IgD-negative memory B cell (primary cell): ENCODE measurements at regions not wholly inside any gene's neighbourhood (a gene's known extent, or its start where the extent isn't known, plus 50 kb on each side); places are given as distances from the start of the nearest gene placed in this dataset.
"Not testable (repeated sequence)": the region's sequence is repeated elsewhere in the genome, so short reads cannot be mapped to it uniquely, and the experiment has no call there.

Experiments
- H3K27ac Mint-ChIP-seq, 3 donors: one replicate each; pipeline ENCODE4 v1.8.0; 2020 to 2022; ENCODE audit warnings: mild to moderate bottlenecking in 3 of 3, mixed read lengths in 3 of 3, moderate library complexity in 1 of 3
- H3K27me3 Mint-ChIP-seq: one replicate; pipeline ENCODE4 v1.8.0; 2021; ENCODE audit warnings: mixed read lengths
- H3K36me3 Mint-ChIP-seq: one replicate; pipeline ENCODE4 v1.8.0; 2020; ENCODE audit warnings: mild to moderate bottlenecking, mixed read lengths
- H3K4me1 Mint-ChIP-seq, 3 donors: one replicate each; pipeline ENCODE4 v1.8.0; 2020 to 2022; ENCODE audit warnings: mixed read lengths in 3 of 3, mild to moderate bottlenecking in 1 of 3
- H3K4me3 Mint-ChIP-seq, 4 donors: one replicate each; pipeline ENCODE4 v1.8.0; 2020 to 2022; ENCODE audit warnings: mild to moderate bottlenecking in 4 of 4, mixed read lengths in 4 of 4, moderate library complexity in 3 of 4
- H3K9me3 Mint-ChIP-seq, 3 donors: one replicate each; pipeline ENCODE4 v1.8.0; 2020 to 2021; ENCODE audit warnings: mixed read lengths in 3 of 3, mild to moderate bottlenecking in 1 of 3

DNA sequence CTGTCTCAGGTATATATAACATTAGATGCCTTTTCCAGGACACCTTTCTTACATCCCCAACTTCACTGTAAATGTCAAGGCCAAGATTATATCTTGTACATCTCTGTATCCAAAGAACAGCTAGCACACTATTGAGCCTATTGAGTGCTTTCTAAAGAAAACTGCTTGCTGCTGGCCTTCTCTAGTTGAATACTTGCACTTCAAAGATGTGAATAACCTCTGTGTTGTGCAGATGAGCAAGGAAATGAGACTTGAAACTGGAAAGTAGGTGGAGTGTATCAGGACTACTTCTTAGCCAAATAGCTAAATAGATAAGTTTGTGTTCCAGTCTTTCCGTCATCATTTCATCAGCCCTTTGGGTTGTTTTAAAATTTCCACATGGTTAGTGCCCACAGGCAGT, 704.4 kb upstream of the AMOT start:
- Mint-ChIP-seq H3K36me3 (peaks cover 2% of the 10 kb centered on the region), H3K27ac (no peak overlapping the region), H3K4me3 (no peak overlapping the region), H3K4me1 (no peaks in the 10 kb centered on the region), H3K9me3 (peaks cover 0 to 3% (median 2%) of the 10 kb centered on the region in 3 donors), H3K27me3 (no peaks in the 10 kb centered on the region)

DNA sequence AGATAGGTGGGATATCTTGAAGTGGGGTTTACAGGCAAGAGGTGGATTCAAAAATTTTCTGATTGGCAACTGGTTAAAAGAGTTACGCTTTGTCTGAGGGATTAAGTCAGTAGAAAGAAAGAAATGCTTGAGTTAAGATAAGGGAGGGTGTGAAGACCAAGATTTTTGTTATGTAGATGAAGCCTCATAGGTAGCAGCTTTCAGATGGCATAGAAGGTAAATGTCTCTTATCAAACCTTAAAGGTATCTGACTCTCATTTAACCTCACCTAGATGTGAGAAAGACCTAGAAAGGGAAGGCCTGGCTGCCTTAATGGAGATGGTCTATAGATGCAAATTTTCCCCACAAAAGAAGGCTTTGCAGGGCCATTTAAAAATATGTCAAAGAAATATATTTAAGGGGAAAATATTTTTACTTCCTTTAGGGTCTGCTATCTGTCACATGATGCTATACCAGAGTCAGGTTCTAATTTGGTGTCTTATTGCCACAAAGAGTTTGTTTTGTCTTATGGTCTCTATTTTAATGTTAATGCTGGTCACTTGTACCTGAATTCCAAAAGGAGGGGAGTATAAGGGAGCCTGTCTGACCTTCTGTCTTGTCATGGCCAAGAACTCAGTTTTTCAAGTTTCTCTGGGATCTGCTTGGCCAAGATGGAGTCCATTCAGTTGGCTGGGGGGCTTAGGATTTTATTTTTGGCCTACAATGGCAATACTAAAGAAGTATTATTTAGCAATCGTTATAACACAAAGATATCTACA, 699.1 kb upstream of the AMOT start:
- Mint-ChIP-seq H3K9me3 (no peaks in the 10 kb centered on the region), H3K27me3 (no peaks in the 10 kb centered on the region), H3K36me3 (peaks cover 2% of the 10 kb centered on the region), H3K4me3 (no peak overlapping the region), H3K27ac (peak overlapping the region in 1 of 3 donors; percentile 18), H3K4me1 (peaks cover 0 to 3% (median 0%) of the 10 kb centered on the region in 3 donors)

- H3K27ac Mint-ChIP-seq = peak overlapping the region in 1 of 3 donors; percentile 81
- H3K4me1 Mint-ChIP-seq = peaks cover 0 to 3% (median 0%) of the 10 kb centered on the region in 3 donors
- no peak overlapping the region for H3K4me3 Mint-ChIP-seq
Measured at GRCh38 chrX:113529426-113530013, 688.9 kb upstream of the AMOT start.

DNA sequence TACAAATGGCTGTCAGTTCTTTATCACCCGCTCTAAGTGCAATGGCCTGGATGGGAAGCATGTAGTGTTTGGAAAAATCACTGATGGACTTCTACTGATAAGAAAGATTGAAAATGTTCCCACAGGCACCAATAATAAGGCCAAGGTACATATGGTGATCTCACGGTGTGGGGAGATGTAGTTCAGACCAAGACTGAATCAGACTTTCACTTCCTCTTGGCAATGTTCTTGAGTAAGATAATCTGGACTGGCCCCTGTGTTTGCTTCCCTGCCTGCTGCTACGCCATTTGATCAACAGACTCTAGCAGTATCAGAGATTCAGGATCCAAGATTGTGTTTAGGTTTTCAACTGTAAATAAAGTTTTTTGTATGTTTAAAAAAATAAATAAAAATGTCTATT, 682.2 kb upstream of the AMOT start:
- Mint-ChIP-seq H3K36me3 (no peaks in the 10 kb centered on the region), H3K9me3 (no peaks in the 10 kb centered on the region), H3K4me1 (peaks cover 0 to 7% (median 4%) of the 10 kb centered on the region in 3 donors), H3K4me3 (no peak overlapping the region), H3K27me3 (no peaks in the 10 kb centered on the region), H3K27ac (no peak overlapping the region)

More at GRCh38 chrX:113529426-113530013, 688.9 kb upstream of the AMOT start:
- Mint-ChIP-seq H3K9me3 (no peaks in the 10 kb centered on the region), H3K27me3 (peaks cover 4% of the 10 kb centered on the region), H3K36me3 (peaks cover 1% of the 10 kb centered on the region)

DNA sequence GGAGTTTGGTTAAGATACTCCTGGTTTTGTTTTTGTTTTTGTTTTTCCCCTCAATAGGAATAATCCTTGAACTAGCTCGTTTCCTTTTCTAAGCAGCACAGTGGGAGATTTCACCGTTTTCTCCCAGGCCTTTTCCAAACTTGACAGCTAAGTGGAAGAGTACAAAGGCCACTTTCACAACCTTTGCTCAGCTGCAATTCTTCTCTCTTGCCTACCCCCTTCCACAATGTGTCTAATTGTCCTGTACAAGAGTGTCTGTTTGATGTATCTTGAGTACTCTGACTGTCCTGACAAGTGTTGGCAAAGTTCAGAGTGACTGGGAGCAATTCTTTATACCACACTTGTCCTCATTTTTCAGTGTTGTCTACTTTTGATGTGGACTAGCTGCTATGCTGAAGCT, 674.3 kb upstream of the AMOT start:
- Mint-ChIP-seq H3K4me1 (no peaks in the 10 kb centered on the region), H3K27ac (peak overlapping the region in 1 of 3 donors; percentile 58), H3K4me3 (no peak overlapping the region), H3K27me3 (peaks cover 1% of the 10 kb centered on the region), H3K36me3 (no peaks in the 10 kb centered on the region), H3K9me3 (peaks cover 0 to 2% (median 0%) of the 10 kb centered on the region in 3 donors)

- H3K27me3 Mint-ChIP-seq = peaks cover 1% of the 10 kb centered on the region
- H3K36me3 Mint-ChIP-seq = no peaks in the 10 kb centered on the region
- H3K9me3 Mint-ChIP-seq = peaks cover 0 to 2% (median 0%) of the 10 kb centered on the region in 3 donors
- no peak overlapping the region for H3K27ac Mint-ChIP-seq
- H3K4me3 Mint-ChIP-seq = no peak overlapping the region
- no peaks in the 10 kb centered on the region for H3K4me1 Mint-ChIP-seq
Measured at GRCh38 chrX:113512700-113513395, 672.2 kb upstream of the AMOT start.

GRCh38 chrX:113510586-113510985, 670.0 kb upstream of the AMOT start:
- Mint-ChIP-seq H3K27me3 (peaks cover 1% of the 10 kb centered on the region), H3K4me1 (no peaks in the 10 kb centered on the region), H3K4me3 (no peak overlapping the region), H3K36me3 (no peaks in the 10 kb centered on the region), H3K27ac (no peak overlapping the region), H3K9me3 (peaks cover 0 to 3% (median 2%) of the 10 kb centered on the region in 3 donors)

- Mint-ChIP-seq H3K36me3 (peaks cover 1% of the 10 kb centered on the region), H3K27me3 (no peaks in the 10 kb centered on the region), H3K4me3 (no peak overlapping the region), H3K4me1 (peaks cover 0 to 2% (median 0%) of the 10 kb centered on the region in 3 donors), H3K27ac (no peak overlapping the region), H3K9me3 (no peaks in the 10 kb centered on the region)
Measured at GRCh38 chrX:113492895-113493294, 652.3 kb upstream of the AMOT start.

DNA sequence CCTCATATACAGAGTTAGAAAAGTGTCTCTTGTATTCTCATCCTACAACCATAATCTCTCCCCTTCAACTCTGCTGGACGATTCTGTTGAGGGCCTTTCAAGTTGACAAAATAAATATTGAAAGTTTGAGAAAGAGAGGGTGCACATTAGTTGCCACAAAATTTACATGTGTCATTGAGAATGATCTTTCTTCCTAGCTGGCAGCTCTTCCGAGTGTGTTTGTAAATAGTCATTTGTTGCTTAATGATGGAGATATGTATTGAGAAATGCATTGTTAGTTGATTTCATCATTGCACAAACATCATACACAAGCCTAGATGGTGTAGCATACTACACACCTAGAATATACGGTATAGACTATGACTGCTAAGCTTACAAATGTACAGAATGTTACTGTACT, 632.8 kb upstream of the AMOT start:
- H3K27ac Mint-ChIP-seq = peak overlapping the region in 1 of 3 donors; percentile 60
- no peak overlapping the region for H3K4me3 Mint-ChIP-seq
- peaks cover 0 to 2% (median 2%) of the 10 kb centered on the region in 3 donors for H3K9me3 Mint-ChIP-seq
- peaks cover 2 to 9% (median 9%) of the 10 kb centered on the region in 3 donors for H3K4me1 Mint-ChIP-seq
- H3K27me3 Mint-ChIP-seq = no peaks in the 10 kb centered on the region
- H3K36me3 Mint-ChIP-seq = peaks cover 5% of the 10 kb centered on the region

DNA sequence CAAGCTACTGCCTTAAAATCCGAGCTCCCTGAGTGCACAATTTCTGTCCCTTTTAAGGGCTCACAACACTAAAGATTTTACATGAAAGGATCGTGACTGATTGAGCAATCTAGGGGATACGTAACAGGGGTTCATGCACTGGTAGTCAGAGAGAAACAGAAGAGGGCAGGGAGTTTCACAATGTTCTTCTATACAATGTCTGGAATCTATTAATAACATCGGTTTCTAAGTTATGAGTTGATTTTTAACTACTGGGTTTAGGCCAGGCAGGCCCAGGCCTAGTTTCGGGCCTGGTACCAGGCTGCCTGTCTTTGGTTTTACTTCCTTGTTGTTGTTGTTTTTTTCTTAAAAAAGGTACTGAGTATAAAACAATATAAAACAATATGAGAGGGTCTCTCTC, 632.4 kb upstream of the AMOT start:
- not testable (repeated sequence) for H3K36me3 Mint-ChIP-seq, H3K4me1 Mint-ChIP-seq, H3K4me3 Mint-ChIP-seq, H3K27me3 Mint-ChIP-seq, H3K9me3 Mint-ChIP-seq
- peak overlapping the region in 2 of 3 donors; percentile 5 to 60 for H3K27ac Mint-ChIP-seq

DNA sequence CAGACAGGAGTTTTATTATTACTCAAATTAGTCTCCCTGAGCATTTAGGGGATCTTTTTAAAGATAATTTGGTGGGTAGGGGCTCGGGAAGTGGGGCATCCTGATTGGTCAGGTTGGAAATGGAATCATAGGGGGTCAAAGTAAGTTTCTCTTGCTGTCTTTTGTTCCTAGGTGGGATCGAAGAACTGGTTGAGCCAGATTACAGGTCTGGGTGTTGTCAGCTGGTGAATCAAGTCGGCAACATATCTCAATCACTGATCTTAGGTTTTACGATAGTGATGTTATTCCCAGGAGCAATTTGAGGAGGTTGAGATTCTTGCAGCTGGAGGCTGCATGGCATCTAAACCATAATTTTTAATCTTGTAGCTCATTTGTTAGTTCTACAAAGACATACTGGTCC, 629.5 kb upstream of the AMOT start:
- Mint-ChIP-seq H3K27me3 (no peaks in the 10 kb centered on the region), H3K4me1 (peaks cover 2 to 14% (median 9%) of the 10 kb centered on the region in 3 donors), H3K27ac (no peak overlapping the region), H3K4me3 (no peak overlapping the region), H3K36me3 (peaks cover 5% of the 10 kb centered on the region), H3K9me3 (peaks cover 0 to 2% (median 2%) of the 10 kb centered on the region in 3 donors)

DNA sequence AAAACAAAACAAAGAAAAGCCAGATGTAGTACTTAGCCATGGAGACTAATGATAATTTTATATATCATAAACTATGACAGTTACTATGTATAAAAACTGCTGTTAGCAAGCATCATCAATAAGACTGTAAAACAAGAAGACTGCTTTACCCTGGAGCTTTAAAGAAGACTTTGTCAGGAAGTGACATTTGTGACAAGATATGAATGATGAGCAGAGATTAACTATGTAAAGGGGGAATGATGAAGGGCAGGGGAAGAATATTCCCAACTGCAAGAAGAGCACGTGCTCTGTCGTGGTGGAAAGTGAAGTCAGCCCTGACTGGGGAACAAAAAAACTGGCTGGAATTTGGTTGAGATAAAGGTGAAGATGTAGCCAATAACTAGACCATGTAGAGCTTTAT, 617.1 kb upstream of the AMOT start:
- no peak overlapping the region for H3K27ac Mint-ChIP-seq
- H3K9me3 Mint-ChIP-seq = peaks cover 0 to 3% (median 2%) of the 10 kb centered on the region in 3 donors
- H3K4me1 Mint-ChIP-seq = no peaks in the 10 kb centered on the region
- H3K4me3 Mint-ChIP-seq = no peak overlapping the region
- H3K27me3 Mint-ChIP-seq = no peaks in the 10 kb centered on the region
- H3K36me3 Mint-ChIP-seq = peaks cover 2% of the 10 kb centered on the region

DNA sequence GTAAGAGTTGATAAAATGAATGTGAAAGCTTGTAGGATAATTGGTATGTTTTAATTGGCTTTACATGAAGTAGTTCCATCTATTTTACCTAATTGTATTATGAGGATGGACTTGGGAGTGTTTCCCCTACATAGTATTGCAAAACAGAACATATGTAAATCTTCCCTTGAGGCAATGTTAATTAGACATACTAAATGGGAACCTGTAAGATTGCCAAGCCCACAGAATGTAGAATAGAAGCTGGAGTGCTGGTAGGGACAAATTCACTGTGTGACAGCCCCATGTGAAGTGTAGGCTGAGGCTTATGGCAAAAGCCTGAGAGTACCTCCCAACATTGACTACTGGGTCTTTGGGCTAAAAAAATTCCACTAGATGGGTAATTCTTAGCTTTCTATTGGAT, 615.0 kb upstream of the AMOT start:
- H3K36me3 Mint-ChIP-seq = peaks cover 2% of the 10 kb centered on the region
- H3K27ac Mint-ChIP-seq = no peak overlapping the region
- peaks cover 0 to 4% (median 3%) of the 10 kb centered on the region in 3 donors for H3K9me3 Mint-ChIP-seq
- no peak overlapping the region for H3K4me3 Mint-ChIP-seq
- H3K27me3 Mint-ChIP-seq = no peaks in the 10 kb centered on the region
- no peaks in the 10 kb centered on the region for H3K4me1 Mint-ChIP-seq

DNA sequence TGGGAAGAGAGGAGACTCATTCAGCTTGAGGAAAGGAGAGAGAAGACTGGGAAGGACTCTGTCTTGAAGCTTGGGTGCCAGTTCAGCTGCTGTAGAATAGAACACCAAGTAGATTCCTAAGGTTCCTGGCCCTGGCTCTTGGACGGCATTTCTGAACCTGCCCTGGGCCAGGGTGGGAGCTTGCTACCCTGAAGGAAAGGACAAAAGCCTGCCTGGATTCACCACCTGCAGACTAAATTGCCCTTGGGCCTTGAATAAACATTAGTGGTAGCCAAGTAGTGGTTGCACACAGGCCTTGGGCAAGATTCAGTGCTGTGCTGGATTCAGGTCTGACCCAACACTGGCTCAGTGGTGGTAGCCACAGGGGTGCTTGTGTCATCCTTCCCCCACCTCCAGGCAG, 588.4 kb upstream of the AMOT start:
- Mint-ChIP-seq H3K4me1 (no peaks in the 10 kb centered on the region), H3K36me3 (no peaks in the 10 kb centered on the region), H3K27me3 (no peaks in the 10 kb centered on the region), H3K9me3 (peaks cover 0 to 1% (median 0%) of the 10 kb centered on the region in 3 donors), H3K4me3 (no peak overlapping the region), H3K27ac (no peak overlapping the region)

- H3K27ac Mint-ChIP-seq = no peak overlapping the region
- H3K36me3 Mint-ChIP-seq = no peaks in the 10 kb centered on the region
- H3K4me1 Mint-ChIP-seq = peaks cover 0 to 4% (median 1%) of the 10 kb centered on the region in 3 donors
- H3K4me3 Mint-ChIP-seq = peak overlapping the region in 1 of 4 donors; percentile 33
- H3K9me3 Mint-ChIP-seq = peaks cover 0 to 4% (median 2%) of the 10 kb centered on the region in 3 donors
- no peaks in the 10 kb centered on the region for H3K27me3 Mint-ChIP-seq
Measured at GRCh38 chrX:113422323-113422722, 581.7 kb upstream of the AMOT start.
